B cell (primary cell): ENCODE measurements at regions not wholly inside any gene's neighbourhood (a gene's known extent, or its start where the extent isn't known, plus 50 kb on each side); places are given as distances from the start of the nearest gene placed in this dataset.

Experiments used
- ATAC-seq: fragments of 200-7000 bp; cut with Tn5 transposase; one replicate; pipeline ENCODE4 v1.10.0; 2021; ENCODE audit warnings: low read depth, mild to moderate bottlenecking, moderate number of reproducible peaks, moderate library complexity
- CTCF ChIA-PET: fragments of 350-600 bp; sonication (Branson Sonifier 250); formaldehyde crosslinking; loops from one replicate; lab custom pipeline; 2021; ENCODE audit warnings: antibody characterized with exemption, inconsistent platforms; lab: Charles Lee
- POLR2A ChIA-PET: fragments of 350-600 bp; sonication (Branson Sonifier 250); formaldehyde crosslinking; loops from one replicate; lab custom pipeline; 2021; ENCODE audit warnings: antibody characterized with exemption; lab: Charles Lee
- DNase-seq: peaks from one replicate; pipeline ENCODE4 v3.0.0; 2013
- H2AFZ ChIP-seq: 2 replicates; pipeline ENCODE4 v1.6.1; 2012; ENCODE audit warnings: mild to moderate bottlenecking, low read depth, low read length; ENCODE audit not compliant: insufficient read depth, poor library complexity, severe bottlenecking
- H3K27ac ChIP-seq, 2 donors: 1 replicate in 1 of 2; 2 replicates in 1 of 2; pipeline ENCODE4 v1.5.1; 2012 to 2013; ENCODE audit warnings: low read length in 2 of 2, mild to moderate bottlenecking in 2 of 2, moderate library complexity in 1 of 2
- H3K27me3 ChIP-seq, 4 experiments: fragments of 200-600 bp in 1 of 4; sonication (generic) in 1 of 4; replicated peaks in 1 of 4; 1 replicate in 2 of 4; 2 replicates in 2 of 4; pipeline versions ENCODE4 v1.6.1 to v1.7.0; 2013 to 2016; ENCODE audit warnings: low read length in 3 of 4, mild to moderate bottlenecking in 2 of 4, mixed read lengths in 1 of 4, moderate library complexity in 1 of 4; ENCODE audit not compliant: insufficient read depth in 4 of 4, control insufficient read depth in 3 of 4; ENCODE audit errors: control extremely low read depth in 1 of 4
- H3K36me3 ChIP-seq, 2 experiments: replicated peaks in 1 of 2; 1 replicate in 1 of 2; 2 replicates in 1 of 2; pipeline versions ENCODE4 v1.6.1 to v1.7.1; 2013; ENCODE audit warnings: low read length in 1 of 2; ENCODE audit not compliant: insufficient read depth in 2 of 2, control insufficient read depth in 1 of 2; ENCODE audit errors: control extremely low read depth in 1 of 2, extremely low read depth in 1 of 2
- H3K4me1 ChIP-seq, 2 donors: fragments of 200-600 bp in 1 of 2; sonication (generic) in 1 of 2; 1 replicate in 1 of 2; 2 replicates in 1 of 2; pipeline versions ENCODE4 v1.5.1 to v1.6.1; 2013 to 2017; ENCODE audit warnings: low read length in 2 of 2; ENCODE audit not compliant: control insufficient read depth in 2 of 2, insufficient read depth in 2 of 2
- H3K4me2 ChIP-seq: replicated peaks from 2 replicates; pipeline ENCODE3; 2012; ENCODE audit warnings: mild to moderate bottlenecking, low read depth, low read length; ENCODE audit not compliant: poor library complexity, severe bottlenecking
- H3K4me3 ChIP-seq, 5 experiments: fragments of 200-600 bp in 1 of 5; sonication (generic) in 1 of 5; 1 replicate in 3 of 5; 2 replicates in 2 of 5; pipeline versions ENCODE4 v1.5.1 to v1.7.0; 2011 to 2016; ENCODE audit warnings: low read length in 4 of 5, mild to moderate bottlenecking in 4 of 5, low read depth in 2 of 5, control low read depth in 1 of 5, moderate library complexity in 1 of 5; ENCODE audit not compliant: insufficient read depth in 1 of 5; ENCODE audit errors: control extremely low read depth in 1 of 5, extremely low read depth in 1 of 5
- H3K79me2 ChIP-seq: fragments of 200-600 bp; sonication (generic); one replicate; pipeline ENCODE4 v1.6.0; 2016; ENCODE audit warnings: low read length; ENCODE audit not compliant: control insufficient read depth, insufficient read depth
- H3K9ac ChIP-seq: fragments of 200-600 bp; sonication (generic); 2 replicates; pipeline ENCODE4 v1.6.1; 2017; ENCODE audit warnings: mild to moderate bottlenecking, low read length, moderate library complexity
- H3K9me3 ChIP-seq, 3 donors: one replicate each; pipeline versions ENCODE4 v1.6.1 to v1.7.1; 2013; ENCODE audit warnings: low read length in 2 of 3; ENCODE audit not compliant: control insufficient read depth in 2 of 3, insufficient read depth in 1 of 3; ENCODE audit errors: control extremely low read depth in 1 of 3
- H4K20me1 ChIP-seq: 2 replicates; pipeline ENCODE4 v1.6.0; 2012; ENCODE audit warnings: mild to moderate bottlenecking, low read length; ENCODE audit not compliant: insufficient read depth, control insufficient read depth, poor library complexity, severe bottlenecking
- H3K27ac Mint-ChIP-seq: one replicate; pipeline ENCODE4 v1.8.0; 2021; ENCODE audit warnings: mixed read lengths
- H3K27me3 Mint-ChIP-seq: one replicate; pipeline ENCODE4 v1.8.0; 2021; ENCODE audit warnings: mixed read lengths
- H3K4me1 Mint-ChIP-seq: one replicate; pipeline ENCODE4 v1.8.0; 2021; ENCODE audit warnings: mixed read lengths
- H3K4me3 Mint-ChIP-seq: one replicate; pipeline ENCODE4 v1.8.0; 2021; ENCODE audit warnings: mixed read lengths
- H3K9me3 Mint-ChIP-seq: one replicate; pipeline ENCODE4 v1.8.0; 2022; ENCODE audit warnings: mixed read lengths; ENCODE audit not compliant: insufficient read depth
- CTCF ChIP-seq: fragments of 200-600 bp; IDR thresholded peaks from one replicate; pipeline ENCODE4 v1.8.0; 2022; ENCODE audit warnings: antibody characterized with exemption, mild to moderate bottlenecking
- EZH2 ChIP-seq: IDR thresholded peaks from 2 replicates; pipeline ENCODE4 v1.6.1; 2012; ENCODE audit warnings: borderline replicate concordance, low read depth, mild to moderate bottlenecking, moderate library complexity, low read length; ENCODE audit not compliant: insufficient read depth, poor library complexity, severe bottlenecking
- WGBS: methylation state at CpG from one replicate; pipeline ENCODE4 v1.1.5; 2013; ENCODE audit warnings: missing lambda C conversion rate; ENCODE audit not compliant: insufficient coverage; 5-methylcytosine and 5-hydroxymethylcytosine counted together
- intact Hi-C: fragments of 100-400 bp; cut with micrococcal nuclease; formaldehyde crosslinking; loops from one replicate; pipeline ENCODE4 v1.10.0; 2022

GRCh38 chr16:64253096-64253495, 868.8 kb downstream of the CDH11 start:
- Mint-ChIP-seq H3K27ac (no peak overlapping the region), H3K27me3 (no peaks in the 10 kb centered on the region), H3K4me3 (no peak overlapping the region), H3K9me3 (peaks cover 4% of the 10 kb centered on the region), H3K4me1 (no peaks in the 10 kb centered on the region)
- Histone ChIP-seq H3K27me3 (no peaks in the 10 kb centered on the region), H3K79me2 (no peaks in the 10 kb centered on the region), H3K4me3 (no peak overlapping the region), H3K36me3 (no peaks in the 10 kb centered on the region), H3K9ac (no peak overlapping the region), H3K4me1 (no peaks in the 10 kb centered on the region), H4K20me1 (no peaks in the 10 kb centered on the region), H3K27ac (no peak overlapping the region), H2AFZ (no peak overlapping the region), H3K4me2 (no peak overlapping the region), H3K9me3 (no peaks in the 10 kb centered on the region)
- intact Hi-C loops = no loop called here
- no peak for DNase-seq
- CTCF ChIA-PET = no interaction called here
- no peak for ATAC-seq
- POLR2A ChIA-PET = no interaction called here
- TF ChIP-seq CTCF (no peak), EZH2 (no peak)

- CTCF ChIA-PET = interaction anchor here (0.6 kb wide), 1 partner anchor 60 kb away, joined by 3 read pairs; no protein-coding TSS in a partner anchor
- H3K9me3 Mint-ChIP-seq = peaks cover 1% of the 10 kb centered on the region
- Histone ChIP-seq H3K9me3 (no peaks in the 10 kb centered on the region), H3K79me2 (no peaks in the 10 kb centered on the region), H3K27ac (no peak overlapping the region), H3K4me1 (no peaks in the 10 kb centered on the region), H4K20me1 (no peaks in the 10 kb centered on the region), H2AFZ (no peak overlapping the region), H3K4me3 (no peak overlapping the region), H3K4me2 (no peak overlapping the region), H3K9ac (no peak overlapping the region), H3K36me3 (no peaks in the 10 kb centered on the region), H3K27me3 (no peaks in the 10 kb centered on the region)
- H3K27me3 Mint-ChIP-seq = no peaks in the 10 kb centered on the region
- no peak for DNase-seq
- ATAC-seq = no peak
- POLR2A ChIA-PET = no interaction called here
- WGBS = no CpG with 5 or more reads among the region's 2 CpGs
- no peak overlapping the region for H3K4me3 Mint-ChIP-seq
- intact Hi-C loops = no loop called here
- H3K4me1 Mint-ChIP-seq = no peaks in the 10 kb centered on the region
- no peak for TF ChIP-seq EZH2
- no peak overlapping the region for H3K27ac Mint-ChIP-seq
Observed at GRCh38 chr16:64251742-64252141, 870.1 kb downstream of the CDH11 start.
